ENCODE measurements at regions not wholly inside any gene's neighbourhood (a gene's known extent, or its start where the extent isn't known, plus 50 kb on each side); places are given as distances from the start of the nearest gene placed in this dataset.

- no peak for DNase-seq (ENCODE audit: low read depth in 3 of 3)
Measured at GRCh38 chr4:180009316-180009715, 2233.9 kb upstream of the TENM3 start.

GRCh38 chr4:180028682-180029081 is 2214.5 kb upstream of the TENM3 start:
- no peak for DNase-seq (ENCODE audit: low read depth in 3 of 3)

GRCh38 chr4:180031330-180031729 is 2211.9 kb upstream of the TENM3 start:
- no peak for DNase-seq (ENCODE audit: low read depth in 3 of 3)

GRCh38 chr4:180041576-180041975 is 2201.6 kb upstream of the TENM3 start:
- no peak for DNase-seq (ENCODE audit: low read depth in 3 of 3)

GRCh38 chr4:180052629-180053028 is 2190.6 kb upstream of the TENM3 start:
- DNase-seq (ENCODE audit: low read depth in 3 of 3), result no peak

- DNase-seq (ENCODE audit: low read depth in 3 of 3), result no peak
Measured at GRCh38 chr4:180054291-180054690, 2188.9 kb upstream of the TENM3 start.

GRCh38 chr4:180057299-180057721 is 2185.9 kb upstream of the TENM3 start:
- no peak for DNase-seq (ENCODE audit: low read depth in 3 of 3)

- no peak for DNase-seq (ENCODE audit: low read depth in 3 of 3)
Measured at GRCh38 chr4:180057891-180058671, 2185.1 kb upstream of the TENM3 start.

GRCh38 chr4:180058691-180059215 is 2184.4 kb upstream of the TENM3 start:
- no peak for DNase-seq (ENCODE audit: low read depth in 3 of 3)

GRCh38 chr4:180059216-180059881 is 2183.9 kb upstream of the TENM3 start:
- no peak for DNase-seq (ENCODE audit: low read depth in 3 of 3)

GRCh38 chr4:180060159-180060889 is 2182.9 kb upstream of the TENM3 start:
- DNase-seq (ENCODE audit: low read depth in 3 of 3), result no peak

- DNase-seq (ENCODE audit: low read depth in 3 of 3), result no peak
Measured at GRCh38 chr4:180081072-180081471, 2162.1 kb upstream of the TENM3 start.

GRCh38 chr4:180084561-180084960 is 2158.6 kb upstream of the TENM3 start:
- no peak for DNase-seq (ENCODE audit: low read depth in 3 of 3)

- DNase-seq (ENCODE audit: low read depth in 3 of 3), result no peak
Measured at GRCh38 chr4:180086480-180087190, 2156.6 kb upstream of the TENM3 start.

GRCh38 chr4:180098586-180098985 is 2144.6 kb upstream of the TENM3 start:
- DNase-seq (ENCODE audit: low read depth in 3 of 3), result no peak

GRCh38 chr4:180099957-180100356 is 2143.2 kb upstream of the TENM3 start:
- DNase-seq (ENCODE audit: low read depth in 3 of 3), result no peak

GRCh38 chr4:180100433-180101344 is 2142.5 kb upstream of the TENM3 start:
- DNase-seq (ENCODE audit: low read depth in 3 of 3), result no peak

- DNase-seq (ENCODE audit: low read depth in 3 of 3), result no peak
Measured at GRCh38 chr4:180101348-180102083, 2141.7 kb upstream of the TENM3 start.

- no peak for DNase-seq (ENCODE audit: low read depth in 3 of 3)
Measured at GRCh38 chr4:180103794-180104193, 2139.4 kb upstream of the TENM3 start.

- DNase-seq (ENCODE audit: low read depth in 3 of 3), result no peak
Measured at GRCh38 chr4:180105362-180105761, 2137.8 kb upstream of the TENM3 start.
